Stimulated activated CD4-positive, alpha-beta T cell treated with anti-CD3 and anti-CD28 coated beads, Interleukin-12 subunit alpha, Interleukin-12 subunit beta, amount 100 ng/mL, for 48 hours (primary cell): ENCODE measurements at regions not wholly inside any gene's neighbourhood (a gene's known extent, or its start where the extent isn't known, plus 50 kb on each side); places are given as distances from the start of the nearest gene placed in this dataset.
A peak's percentile ranks its signal among the peaks of the same experiment; 100 is the strongest.

ENCODE experiments used
- DNase-seq, 3 donors: peaks; one replicate each; pipeline ENCODE4 v3.0.0-alpha.2; 2020; ENCODE audit warnings: low read depth in 2 of 3, low spot score in 1 of 3

DNA sequence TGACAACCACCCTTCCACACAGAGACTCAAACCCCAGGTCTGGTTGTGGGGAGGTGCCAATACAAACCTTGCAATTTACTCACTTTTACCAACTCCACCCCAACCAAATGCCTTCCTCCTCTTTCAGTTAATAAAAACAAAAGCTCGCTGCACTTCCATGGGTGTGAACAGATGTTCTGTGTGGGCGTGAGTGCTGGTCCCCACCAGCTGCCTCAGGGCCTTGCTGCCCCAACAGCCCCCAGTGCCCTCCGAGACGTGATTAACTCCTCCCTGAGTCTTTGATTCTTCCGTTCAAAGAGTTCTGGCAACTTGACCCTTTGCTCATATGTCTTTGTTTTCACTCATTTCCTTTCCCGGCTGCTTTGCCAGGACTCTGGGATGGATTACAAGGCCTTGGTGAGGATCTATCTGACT lies 258.9 kb upstream of the CXCR4 start:
- DNase-seq, result no peak

DNA sequence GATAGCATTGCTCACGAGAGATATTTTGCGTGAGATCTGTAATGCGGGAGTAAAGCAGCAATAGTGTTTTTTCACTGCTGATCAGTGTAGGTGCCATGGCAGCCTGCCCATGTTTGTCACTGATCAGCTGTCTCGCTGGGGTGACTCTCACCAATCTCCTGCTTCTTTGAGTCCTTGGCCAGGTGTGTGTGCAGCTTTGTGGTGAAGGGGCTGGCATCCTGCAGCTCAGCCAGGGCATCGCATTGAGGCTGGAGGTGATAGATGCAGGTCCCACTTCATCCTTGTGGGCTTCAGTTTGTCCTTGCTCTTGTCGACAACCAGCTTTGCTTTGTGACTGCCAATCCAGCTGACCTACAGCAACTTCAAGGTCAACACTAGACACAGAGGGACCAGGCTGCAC lies 258.3 kb upstream of the CXCR4 start:
- no peak for DNase-seq

DNA sequence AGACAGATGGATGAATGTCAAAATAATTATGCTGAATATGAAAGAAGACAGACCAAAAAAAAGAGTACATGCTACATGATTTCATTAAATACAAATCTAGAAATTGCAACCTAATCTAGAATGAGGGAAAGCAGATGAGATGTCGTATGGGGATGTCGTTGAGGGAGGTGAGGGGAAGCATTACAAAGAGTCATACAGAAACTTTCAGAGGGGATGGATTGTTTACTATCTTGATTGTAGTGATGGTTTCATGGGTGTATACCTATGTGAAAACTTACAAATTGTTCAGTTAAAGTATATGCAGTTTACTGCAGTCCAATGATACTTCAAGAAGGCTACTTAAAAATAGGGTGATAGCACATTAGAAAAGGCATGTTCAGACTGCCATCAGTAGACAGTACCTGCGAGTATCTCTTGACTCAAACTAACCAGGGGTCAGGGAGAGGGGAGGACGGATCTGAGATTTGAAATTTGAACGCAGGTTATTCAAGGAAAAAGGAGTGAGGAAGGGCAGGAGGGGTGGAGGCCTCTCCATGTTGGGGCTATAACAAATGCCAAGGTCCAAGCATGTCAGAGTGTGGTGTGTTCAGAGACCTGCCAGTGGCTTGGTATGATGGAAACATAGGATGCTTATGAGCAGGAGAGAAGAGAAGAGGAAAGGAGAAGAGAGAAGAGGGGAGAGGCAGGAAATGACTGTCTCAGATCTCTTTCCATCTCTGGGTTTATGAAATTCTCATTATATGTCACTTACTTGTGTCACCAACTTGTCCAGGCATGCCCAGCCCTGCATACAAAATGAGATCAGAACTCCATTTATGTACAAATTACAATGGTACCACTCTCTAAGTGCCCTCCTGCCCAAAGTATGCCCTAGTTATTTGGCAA lies 257.3 kb upstream of the CXCR4 start:
- no peak for DNase-seq

DNA sequence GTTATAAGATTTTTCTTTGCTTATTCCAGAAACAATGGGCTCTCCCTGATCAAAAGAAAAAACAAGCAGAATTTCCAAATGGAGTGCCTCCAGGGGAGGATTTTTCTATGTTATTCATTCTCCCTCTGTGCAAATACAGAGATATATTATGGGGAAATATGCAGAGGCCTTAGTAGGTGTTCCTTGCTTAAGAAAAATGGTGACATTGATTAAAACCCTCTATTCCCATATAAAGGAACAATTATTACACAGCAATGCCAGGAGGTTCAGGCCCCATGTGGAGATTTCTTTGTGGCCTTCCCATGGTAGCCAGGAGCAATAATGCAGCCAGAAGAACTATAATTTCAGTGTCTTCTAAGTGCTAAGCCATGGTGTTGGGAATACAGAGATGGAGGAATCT lies 255.9 kb upstream of the CXCR4 start:
- no peak for DNase-seq

DNA sequence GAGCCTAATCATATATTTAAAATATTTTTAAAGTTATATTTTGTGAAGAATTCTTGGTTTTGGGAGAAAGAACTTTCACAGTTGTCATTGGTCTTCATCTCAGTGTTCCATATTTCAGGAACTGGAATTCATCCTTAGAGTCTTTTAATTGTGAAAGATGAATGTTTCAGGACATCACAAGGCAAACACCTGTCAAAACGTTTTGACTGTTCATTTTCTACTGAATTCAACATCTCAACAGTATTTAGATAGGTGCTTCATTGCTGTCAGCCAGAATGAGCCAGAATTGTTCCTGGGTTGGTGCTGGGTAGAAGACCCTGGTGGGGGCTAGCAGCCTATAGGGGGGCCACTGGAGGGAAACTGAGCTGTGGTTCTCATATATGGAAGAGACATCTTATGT lies 255.1 kb upstream of the CXCR4 start:
- DNase-seq, result no peak

DNA sequence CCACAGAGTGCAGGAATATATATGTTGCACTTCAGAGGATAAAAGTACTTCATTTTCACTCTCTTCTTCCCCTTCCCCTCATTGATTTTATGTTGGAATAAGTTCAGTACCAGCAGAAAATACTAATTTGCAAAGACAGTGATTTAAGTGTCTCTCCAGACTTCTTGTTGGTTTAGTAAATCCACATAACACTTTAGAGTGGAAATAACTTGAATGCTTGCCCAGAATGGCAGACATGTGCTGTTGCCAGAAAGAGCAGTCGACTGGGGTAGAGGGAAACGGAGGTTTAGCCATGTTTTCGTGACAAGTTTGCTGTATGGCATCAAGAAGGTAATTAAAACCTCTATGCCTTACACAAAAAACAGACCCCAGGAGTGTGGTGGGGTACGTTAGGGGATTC lies 246.0 kb upstream of the CXCR4 start:
- DNase-seq, result no peak

DNA sequence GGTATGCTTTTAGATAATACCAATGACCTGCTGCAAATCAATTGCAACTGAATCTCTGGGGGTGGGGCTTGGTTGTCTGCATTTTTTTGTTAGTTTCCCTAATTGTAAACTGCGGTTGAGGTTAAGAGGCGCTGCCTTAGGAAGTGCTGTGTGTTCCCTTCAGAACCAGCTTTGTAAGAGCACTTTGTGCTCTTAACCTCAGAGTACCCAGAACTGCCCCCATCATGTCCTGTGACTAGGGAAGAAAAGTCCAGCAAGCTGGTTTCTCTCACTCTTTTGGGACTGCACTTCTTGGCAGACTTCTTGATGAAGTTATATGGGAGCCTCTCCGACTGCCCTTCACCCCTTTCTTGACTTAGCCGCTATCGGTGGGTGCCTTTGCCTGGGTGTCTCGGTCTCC lies 245.5 kb upstream of the CXCR4 start:
- no peak for DNase-seq

DNA sequence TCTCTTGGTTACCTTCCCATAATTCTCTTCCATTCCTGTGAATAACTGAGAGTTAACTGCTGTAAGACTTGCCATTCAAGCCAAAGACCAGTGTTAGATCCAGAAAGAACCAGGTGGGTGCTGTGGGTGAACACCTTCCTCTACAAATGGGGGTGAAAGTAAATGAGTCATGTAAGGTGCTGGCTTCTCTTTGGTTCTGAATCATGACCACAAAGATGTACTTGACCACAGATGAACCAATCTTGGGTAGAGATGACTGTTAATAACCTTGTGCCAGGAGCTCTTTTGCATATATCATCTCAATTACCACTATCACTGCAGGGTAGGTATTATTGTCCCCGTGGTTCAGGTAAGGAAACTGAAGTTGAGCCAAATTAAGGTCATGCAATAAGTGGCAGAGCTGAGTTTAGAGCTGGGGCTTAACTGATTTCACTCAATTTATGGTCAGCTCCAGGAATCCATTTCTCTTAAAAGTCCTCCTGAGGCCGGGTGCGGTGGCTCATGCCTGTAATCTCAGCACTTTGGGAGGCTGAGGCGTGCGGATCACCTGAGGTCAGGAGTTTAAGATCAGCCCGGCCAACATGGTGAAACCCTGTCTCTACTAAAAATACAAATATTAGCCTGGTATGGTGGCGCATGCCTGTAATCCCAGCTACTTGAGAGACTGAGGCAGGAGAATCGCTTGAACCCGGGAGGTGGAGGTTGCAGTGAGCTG lies 244.9 kb upstream of the CXCR4 start:
- DNase-seq, result peak in 1 of 3 donors; percentile 36

DNA sequence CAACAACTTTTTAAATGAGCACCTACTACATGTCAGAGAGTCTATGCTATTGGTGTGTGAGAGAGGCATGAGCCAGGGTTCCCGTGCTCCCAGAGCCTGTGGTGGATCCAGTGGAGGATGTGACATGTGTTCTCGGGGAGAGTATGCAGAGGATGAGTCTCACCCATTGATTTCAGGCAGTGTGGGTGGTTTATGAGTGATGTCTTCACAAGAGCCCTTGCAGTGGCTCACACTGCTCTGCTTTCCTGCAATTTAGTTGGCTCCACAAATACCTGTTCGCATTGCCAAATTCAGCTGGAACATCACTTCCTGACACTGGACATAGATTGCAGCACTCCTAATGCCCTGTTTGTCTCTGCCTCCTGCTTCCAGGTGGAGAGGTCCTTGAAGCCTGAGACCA lies 243.6 kb upstream of the CXCR4 start:
- DNase-seq, result no peak

DNA sequence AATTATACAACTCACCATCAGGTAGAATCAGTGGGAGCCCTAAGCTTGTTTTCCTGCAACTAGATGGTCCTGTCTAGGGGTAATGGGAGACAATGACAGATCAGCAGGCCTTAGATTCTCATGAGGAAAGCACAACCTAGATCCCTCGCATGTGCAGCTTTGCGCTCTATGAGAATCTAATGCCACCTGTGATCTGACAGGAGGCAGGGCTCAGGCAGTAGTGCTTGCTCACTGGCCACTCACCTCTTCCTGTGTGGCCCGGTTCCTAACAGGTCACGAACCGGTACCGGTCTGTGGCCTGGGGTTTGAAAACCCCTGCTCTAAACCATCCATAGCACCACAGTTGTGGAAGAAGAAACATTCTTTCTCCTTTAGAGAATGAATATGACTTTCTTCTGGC lies 242.8 kb upstream of the CXCR4 start:
- DNase-seq, result no peak

DNA sequence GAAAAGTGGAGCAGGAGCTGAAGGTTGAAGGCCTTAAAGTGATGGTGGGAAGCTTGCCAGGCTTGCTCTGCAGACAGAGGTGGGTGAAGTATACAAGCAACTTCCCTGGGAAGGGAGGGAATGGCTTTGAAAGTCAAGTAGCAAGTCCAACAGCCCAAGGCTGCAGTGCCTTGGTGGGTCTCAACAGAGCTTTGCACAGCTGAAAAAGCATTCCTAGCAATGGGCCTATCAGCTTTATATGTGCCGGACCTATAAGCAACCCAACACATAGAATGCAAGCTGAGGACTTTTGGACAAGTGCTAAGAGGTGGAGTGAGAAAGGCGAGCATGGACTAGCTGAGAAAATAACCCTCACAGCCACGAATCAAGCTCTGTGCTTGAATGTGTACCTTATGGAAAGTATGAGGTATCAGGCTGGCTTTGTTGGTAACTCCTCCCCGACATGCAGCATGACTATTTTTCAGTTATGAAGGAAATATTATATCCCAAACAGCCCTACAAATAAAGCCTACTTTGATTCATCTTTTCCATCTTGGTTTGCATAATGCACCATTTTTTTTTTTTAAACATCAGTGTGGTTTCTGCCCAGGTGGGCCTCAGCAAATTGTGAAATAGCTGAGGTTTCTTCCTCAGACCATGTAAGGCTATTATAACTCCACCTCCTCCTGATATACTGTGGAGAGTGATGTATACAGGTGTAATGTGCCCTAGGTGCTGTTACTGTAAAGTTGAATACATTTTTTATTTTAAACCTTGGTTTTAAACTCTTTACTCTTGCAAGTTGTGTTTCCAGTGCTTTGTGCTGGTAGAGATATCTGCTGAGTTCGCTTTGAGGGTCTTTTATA lies 241.4 kb upstream of the CXCR4 start:
- no peak for DNase-seq

DNA sequence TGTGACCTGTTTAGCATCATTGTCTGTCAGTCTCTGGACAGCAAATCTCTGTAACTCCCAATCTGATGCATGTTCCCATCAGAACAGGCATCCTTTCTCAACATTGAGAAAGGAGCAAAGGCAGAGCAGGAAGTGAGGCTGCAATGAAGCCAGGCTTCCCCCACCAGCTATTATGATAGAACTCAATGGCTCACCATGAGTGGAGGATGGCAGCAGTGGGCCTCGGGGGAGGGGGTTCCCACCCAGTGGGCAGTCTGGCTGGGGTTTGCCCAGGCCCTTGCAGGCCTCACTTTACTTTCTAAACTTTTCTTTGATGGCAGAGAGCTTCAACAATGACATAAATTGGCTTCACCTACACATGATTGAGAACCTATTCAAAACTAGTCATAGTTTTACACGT lies 240.6 kb upstream of the CXCR4 start:
- no peak for DNase-seq

DNA sequence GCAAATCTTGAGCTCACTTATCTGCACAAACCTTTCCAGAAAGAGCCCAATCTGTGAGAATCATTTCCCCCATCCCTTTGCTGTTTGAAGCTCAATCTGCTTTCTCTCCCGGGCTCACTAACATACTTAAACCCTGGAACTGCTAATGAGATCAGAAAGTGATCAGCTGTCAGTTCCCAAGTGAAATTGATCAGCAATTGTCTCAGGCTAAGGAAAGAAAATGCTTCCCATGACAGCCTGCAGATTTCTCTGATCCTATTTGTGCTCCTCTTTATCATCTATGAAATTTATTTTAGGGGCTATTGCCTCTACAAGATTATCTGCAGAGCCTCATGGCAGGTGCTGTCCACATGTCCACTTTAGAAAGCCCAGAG lies 239.0 kb upstream of the CXCR4 start:
- no peak for DNase-seq

DNA sequence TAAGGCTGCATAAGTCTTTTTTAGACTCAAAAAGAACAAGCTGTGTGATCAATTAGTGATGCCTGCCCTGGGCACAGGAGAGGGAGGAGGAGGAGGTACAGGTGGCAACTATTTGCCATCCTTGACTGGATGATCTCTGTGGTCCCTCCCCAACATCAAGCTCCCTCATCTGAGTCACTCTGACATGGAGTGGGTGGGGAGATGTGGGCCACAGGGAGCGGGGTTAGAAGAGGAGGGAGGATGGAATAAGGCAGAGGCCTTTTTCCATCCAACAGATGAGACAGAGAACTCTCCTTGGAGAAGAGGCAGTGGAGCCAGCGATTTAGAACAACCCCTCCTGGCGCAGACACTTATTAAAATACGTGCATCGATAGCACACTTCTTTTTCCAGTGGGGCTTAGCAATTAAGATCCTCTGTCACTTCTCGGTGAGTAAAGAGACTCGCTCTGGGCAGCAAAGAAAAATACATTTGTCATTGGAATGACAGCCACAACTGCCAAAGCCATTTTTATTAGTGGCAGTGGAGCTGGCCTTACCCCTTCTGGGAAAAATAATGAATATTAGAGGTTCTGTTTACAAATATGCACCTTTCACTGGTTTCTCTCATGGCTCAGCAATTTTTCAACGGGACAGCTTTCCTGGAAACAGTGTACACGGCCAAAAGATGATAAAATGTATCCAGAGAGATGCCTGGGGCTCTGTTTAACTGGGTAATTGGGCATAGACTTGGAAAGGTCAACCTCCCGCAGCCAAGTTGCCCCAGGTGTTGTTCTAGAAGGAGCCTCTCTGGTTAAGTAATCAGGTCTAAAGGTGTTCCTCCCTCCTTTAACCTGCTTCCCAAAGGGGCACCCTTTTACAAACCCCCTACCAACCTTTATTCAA lies 238.4 kb upstream of the CXCR4 start:
- no peak for DNase-seq

DNA sequence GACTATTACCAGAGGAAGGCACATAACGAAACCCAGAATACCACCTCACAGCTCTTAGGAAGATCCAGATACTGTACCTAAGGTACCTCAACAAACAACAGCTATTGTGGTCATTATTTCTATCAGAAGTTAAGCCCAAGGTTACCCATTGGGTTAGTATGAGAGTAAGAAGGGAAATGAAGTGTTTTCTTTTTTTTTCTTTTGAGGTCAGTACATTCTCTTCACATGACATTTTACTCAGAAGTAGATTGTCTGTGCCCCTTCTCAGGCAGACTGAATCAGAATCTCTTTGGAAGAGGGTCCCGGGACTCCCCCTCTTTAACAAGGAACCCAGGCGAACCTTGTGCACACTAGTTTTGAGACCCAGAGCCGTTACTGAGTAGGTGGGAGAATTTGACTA lies 233.7 kb upstream of the CXCR4 start:
- DNase-seq, result no peak

DNA sequence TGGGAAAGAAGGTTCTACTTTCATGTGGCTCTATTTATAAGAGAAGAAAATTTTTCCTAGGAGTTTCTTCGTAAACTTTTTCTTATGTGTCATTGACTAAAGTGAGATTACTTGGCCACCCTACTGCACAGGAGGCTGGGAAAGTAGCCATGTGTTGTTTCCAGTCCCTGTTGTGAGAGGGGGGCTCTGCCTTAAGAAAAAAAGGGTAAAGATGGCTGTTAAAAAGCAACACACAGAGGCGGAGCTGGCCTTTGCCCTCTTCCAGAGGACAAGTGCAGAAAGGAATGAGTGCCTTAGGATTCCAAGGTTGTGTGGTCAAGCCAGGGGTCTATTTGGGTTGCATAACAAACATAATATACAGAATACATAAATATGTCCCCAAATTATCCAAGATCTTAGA lies 230.0 kb upstream of the CXCR4 start:
- DNase-seq, result no peak

DNA sequence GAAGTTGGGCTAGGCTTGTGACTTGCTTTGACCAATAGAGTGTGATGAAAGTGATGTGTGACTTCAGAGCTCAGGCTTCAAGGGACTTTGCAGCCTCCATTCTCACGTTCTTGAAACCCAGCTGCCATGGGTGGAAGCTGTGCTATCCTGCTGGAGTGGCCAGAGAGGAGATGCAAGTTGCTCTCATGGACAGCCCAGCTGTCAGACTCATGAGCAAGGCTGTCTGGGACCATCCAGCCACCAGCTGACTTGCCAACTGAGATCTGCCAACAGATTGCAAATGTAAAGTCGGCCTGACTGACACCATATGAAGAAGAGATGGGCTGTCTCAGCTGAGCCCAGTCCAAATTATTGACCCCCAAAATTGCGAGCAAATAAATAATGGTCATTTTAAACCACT lies 226.4 kb upstream of the CXCR4 start:
- DNase-seq, result no peak

DNA sequence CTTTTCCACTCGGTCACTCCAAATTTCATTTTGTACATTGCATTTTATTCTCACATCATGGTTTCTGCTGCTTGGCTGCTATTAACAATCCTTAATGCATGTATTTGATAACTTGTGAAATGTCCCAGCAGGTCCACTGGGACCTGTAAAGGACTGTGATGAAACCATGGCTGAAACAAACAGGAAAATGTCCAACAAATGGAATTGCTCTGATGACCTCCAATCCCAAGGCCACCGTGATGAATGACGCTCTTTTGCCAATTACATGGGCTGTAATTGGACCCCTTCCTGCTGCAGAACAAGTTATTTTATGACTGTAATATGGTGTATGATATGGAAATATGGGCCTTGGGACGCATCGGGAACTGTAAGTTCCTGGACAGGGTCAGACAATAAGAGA lies 224.2 kb upstream of the CXCR4 start:
- no peak for DNase-seq

DNA sequence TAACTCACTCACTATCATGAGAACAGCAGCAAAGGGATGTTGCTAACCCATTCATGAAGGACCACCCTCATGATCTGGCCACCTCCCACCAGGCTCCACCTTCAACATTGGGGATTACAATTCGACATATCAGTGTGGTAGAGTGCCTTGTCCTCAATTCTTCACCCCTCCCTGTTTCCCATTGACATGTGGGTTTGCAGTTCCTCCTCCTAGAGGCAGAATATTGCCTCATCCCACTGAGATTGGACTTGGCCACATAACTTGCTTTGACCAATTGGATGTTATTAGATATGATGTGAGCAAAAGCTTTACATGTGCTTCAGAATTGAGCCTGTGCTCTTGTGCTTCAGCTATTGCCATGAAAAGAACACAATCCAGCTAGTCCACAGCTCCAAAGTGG lies 217.0 kb upstream of the CXCR4 start:
- no peak for DNase-seq

DNA sequence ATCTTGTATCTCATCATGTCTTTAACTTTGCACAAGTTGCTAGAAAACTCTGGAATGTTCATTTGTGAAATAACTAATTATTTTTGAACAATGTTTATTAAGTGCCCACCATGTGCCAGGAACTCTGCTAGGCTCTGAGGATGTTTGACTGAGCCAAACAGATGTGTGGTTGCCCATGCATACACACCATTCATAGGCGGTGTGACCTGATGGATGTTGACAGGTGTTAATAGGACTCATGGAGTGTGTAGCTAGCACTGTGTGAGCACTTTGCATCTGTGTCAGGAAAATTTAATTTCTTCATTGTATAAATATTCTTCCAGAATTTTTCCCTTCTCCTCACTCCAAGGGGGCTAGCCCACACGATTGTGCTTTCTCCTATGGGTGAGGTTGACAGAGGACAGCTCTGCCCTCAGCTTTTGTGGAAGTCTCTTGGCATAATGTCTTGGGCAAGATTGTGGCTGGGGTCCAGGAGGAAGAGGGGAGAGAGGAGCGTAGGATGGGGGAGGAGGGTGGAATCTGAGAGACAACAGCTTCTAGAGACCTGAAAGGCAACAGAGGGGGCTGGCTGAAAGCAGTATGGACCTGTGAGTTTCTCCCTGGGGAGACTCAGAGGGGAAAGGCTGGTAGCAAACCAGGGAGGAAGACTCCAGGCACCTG lies 214.6 kb upstream of the CXCR4 start:
- DNase-seq, result no peak
